C4-2B (cell line): ENCODE measurements at regions not wholly inside any gene's neighbourhood (a gene's known extent, or its start where the extent isn't known, plus 50 kb on each side); places are given as distances from the start of the nearest gene placed in this dataset.

Source experiments
- ZFX ChIP-seq: fragments of 450-650 bp; IDR thresholded peaks from 2 replicates; pipeline ENCODE4 v1.6.1; 2017
- TF ChIP-seq, protein P1 (sequence below): fragments of 450-650 bp; conservative IDR thresholded peaks from 2 replicates; pipeline ENCODE4 v1.5.1; 2017; ENCODE audit warnings: mild to moderate bottlenecking

DNA sequence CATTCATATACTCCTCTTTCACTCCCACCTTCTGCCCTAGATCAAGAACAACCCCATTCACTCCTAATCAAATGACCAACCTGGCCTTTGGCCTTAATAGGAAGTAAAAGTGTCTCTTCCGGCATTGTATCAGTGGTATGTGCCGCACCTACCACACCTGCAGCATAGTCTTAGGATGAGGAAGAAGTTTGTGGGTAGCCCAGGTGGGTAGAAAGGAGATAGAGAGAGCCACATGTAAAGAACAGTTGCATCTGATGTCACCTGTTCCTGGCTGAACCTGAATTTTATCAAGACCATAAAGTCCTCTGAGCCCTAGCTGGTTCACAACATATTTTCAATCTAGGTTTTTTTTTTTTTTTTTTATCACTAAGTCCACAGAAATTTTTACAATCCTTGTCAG is 55.5 kb upstream of the PTPN12 start:
- TF ChIP-seq, protein P1, sequence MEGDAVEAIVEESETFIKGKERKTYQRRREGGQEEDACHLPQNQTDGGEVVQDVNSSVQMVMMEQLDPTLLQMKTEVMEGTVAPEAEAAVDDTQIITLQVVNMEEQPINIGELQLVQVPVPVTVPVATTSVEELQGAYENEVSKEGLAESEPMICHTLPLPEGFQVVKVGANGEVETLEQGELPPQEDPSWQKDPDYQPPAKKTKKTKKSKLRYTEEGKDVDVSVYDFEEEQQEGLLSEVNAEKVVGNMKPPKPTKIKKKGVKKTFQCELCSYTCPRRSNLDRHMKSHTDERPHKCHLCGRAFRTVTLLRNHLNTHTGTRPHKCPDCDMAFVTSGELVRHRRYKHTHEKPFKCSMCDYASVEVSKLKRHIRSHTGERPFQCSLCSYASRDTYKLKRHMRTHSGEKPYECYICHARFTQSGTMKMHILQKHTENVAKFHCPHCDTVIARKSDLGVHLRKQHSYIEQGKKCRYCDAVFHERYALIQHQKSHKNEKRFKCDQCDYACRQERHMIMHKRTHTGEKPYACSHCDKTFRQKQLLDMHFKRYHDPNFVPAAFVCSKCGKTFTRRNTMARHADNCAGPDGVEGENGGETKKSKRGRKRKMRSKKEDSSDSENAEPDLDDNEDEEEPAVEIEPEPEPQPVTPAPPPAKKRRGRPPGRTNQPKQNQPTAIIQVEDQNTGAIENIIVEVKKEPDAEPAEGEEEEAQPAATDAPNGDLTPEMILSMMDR, result no peak
- no peak for TF ChIP-seq ZFX
